SK-N-SH treated with all-trans-retinoic acid at 6 μM for 48 hours (cell line): ENCODE measurements at regions not wholly inside any gene's neighbourhood (a gene's known extent, or its start where the extent isn't known, plus 50 kb on each side); places are given as distances from the start of the nearest gene placed in this dataset.

Experiments used
- ARNTL ChIP-seq: fragments of 450-650 bp; formaldehyde crosslinking; IDR thresholded peaks from 2 replicates; pipeline ENCODE4 v1.5.0; 2020; ENCODE audit warnings: low read depth, mild to moderate bottlenecking, moderate library complexity, borderline replicate concordance
- SNAI2 ChIP-seq: fragments of 250-450 bp; sonication (Bioruptor Pico); IDR thresholded peaks from 2 replicates; pipeline ENCODE4 v1.5.0; 2020; ENCODE audit warnings: mild to moderate bottlenecking, moderate library complexity

DNA sequence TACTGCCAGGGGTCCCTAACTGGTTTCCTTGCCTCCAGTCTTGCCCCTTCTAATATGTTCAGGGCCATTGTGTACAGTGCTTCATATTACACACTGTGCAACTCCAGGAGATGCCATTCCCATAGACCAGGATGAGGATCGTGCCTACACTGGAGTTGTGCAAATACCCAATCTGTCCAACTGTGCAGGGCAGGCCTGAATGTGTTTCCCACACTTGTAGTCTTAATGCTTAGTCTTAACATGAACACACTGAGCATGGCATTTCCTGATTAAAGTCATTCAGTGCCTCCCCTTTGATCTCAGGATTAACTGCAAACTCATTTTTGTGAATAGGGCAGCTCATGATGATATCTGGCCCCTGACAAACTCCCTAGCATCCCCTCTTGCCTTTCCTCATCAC, 165.5 kb downstream of the TTC8 start:
- TF ChIP-seq SNAI2 (CRISPR knock-in tag) (no peak), ARNTL (no peak)
